Body of pancreas (tissue), 4 donors: ENCODE measurements at regions not wholly inside any gene's neighbourhood (a gene's known extent, or its start where the extent isn't known, plus 50 kb on each side); places are given as distances from the start of the nearest gene placed in this dataset.
"Not testable (repeated sequence)": the region's sequence is repeated elsewhere in the genome, so short reads cannot be mapped to it uniquely, and the experiment has no call there.

ENCODE experiments used
- ATAC-seq: fragments of 150-250 bp; one replicate; pipeline ENCODE4 v1.9.1; 2016
- DNase-seq, 4 donors: peaks; one replicate each; pipeline ENCODE4 v3.0.0-alpha.2; 2019
- H3K27ac ChIP-seq, 4 donors: fragments of 200-600 bp; sonication (generic); 1 replicate in 3 of 4; 2 replicates in 1 of 4; pipeline versions ENCODE4 v1.5.1 to v1.6.1; 2016 to 2019; ENCODE audit warnings: mild to moderate bottlenecking in 1 of 4, mixed read lengths in 1 of 4, moderate library complexity in 1 of 4
- H3K27me3 ChIP-seq, 2 donors: fragments of 200-600 bp; sonication (generic); one replicate each; pipeline ENCODE4 v1.6.0; 2016; ENCODE audit warnings: mild to moderate bottlenecking in 1 of 2
- H3K36me3 ChIP-seq, 2 donors: fragments of 200-600 bp; sonication (generic); replicated peaks in 1 of 2; 2 replicates each; pipeline ENCODE4 v1.5.1; 2016; ENCODE audit warnings: low read depth in 2 of 2; ENCODE audit not compliant: insufficient read depth in 1 of 2
- H3K4me1 ChIP-seq: fragments of 200-600 bp; sonication (generic); one replicate; pipeline ENCODE4 v1.6.0; 2016
- H3K4me3 ChIP-seq, 2 donors: fragments of 200-600 bp; sonication (generic); 1 replicate in 1 of 2; 2 replicates in 1 of 2; pipeline ENCODE4 v1.5.1; 2016 to 2019
- H3K9me3 ChIP-seq, 3 donors: fragments of 200-600 bp; sonication (generic); 1 replicate in 2 of 3; 2 replicates in 1 of 3; pipeline ENCODE4 v1.5.1; 2016
- CTCF ChIP-seq, 7 experiments: fragments of 450-650 bp in 4 of 7; fragments of 200-600 bp in 3 of 7; sonication (generic) in 3 of 7; IDR thresholded peaks; one replicate each; pipeline ENCODE4 v1.5.1; 2016 to 2019; ENCODE audit warnings: antibody characterized with exemption in 7 of 7
- POLR2A ChIP-seq, 3 donors: fragments of 450-650 bp; IDR thresholded peaks; one replicate each; pipeline ENCODE4 v1.6.1; 2016; ENCODE audit warnings: antibody characterized with exemption in 3 of 3, mild to moderate bottlenecking in 2 of 3
- WGBS, 2 donors: methylation state at CpG; one replicate each; pipeline ENCODE4 v1.1.5; 2017; 5-methylcytosine and 5-hydroxymethylcytosine counted together
- intact Hi-C: fragments of 100-400 bp; cut with DNase I; formaldehyde crosslinking; loops from one replicate; pipeline ENCODE4 v1.15.1; 2023

GRCh38 chrX:128804828-128805227, 718.5 kb downstream of the SMARCA1 start:
- H3K4me1 ChIP-seq, result no peaks in the 10 kb centered on the region
- H3K27me3 ChIP-seq, result no peaks in the 10 kb centered on the region
- DNase-seq (no peak), ATAC-seq (peak; percentile 30)
- WGBS, 2 donors, result 13 to 15% methylated on average over 2 of the region's 2 CpGs
- TF ChIP-seq POLR2A (IDR thresholded peaks at IDR 0.05) (no peak), CTCF (IDR thresholded peaks at IDR 0.05) (no peak)
- H3K9me3 ChIP-seq, result no peaks in the 10 kb centered on the region
- intact Hi-C loops, result no loop called here
- no peak overlapping the region for H3K4me3 ChIP-seq
- peak overlapping the region in 2 of 4 donors; percentile 40 to 62 for H3K27ac ChIP-seq
- no peaks in the 10 kb centered on the region for H3K36me3 ChIP-seq

- intact Hi-C loops, result no loop called here
- H3K36me3 ChIP-seq, result no peaks in the 10 kb centered on the region
- no peaks in the 10 kb centered on the region for H3K27me3 ChIP-seq
- H3K9me3 ChIP-seq, result no peaks in the 10 kb centered on the region
- TF ChIP-seq POLR2A (IDR thresholded peaks at IDR 0.05) (no peak), CTCF (IDR thresholded peaks at IDR 0.05) (no peak)
- ATAC-seq (no peak), DNase-seq (no peak)
- H3K4me1 ChIP-seq, result no peaks in the 10 kb centered on the region
- WGBS, 2 donors, result 16 to 37% methylated on average over 2 of the region's 2 CpGs
- H3K27ac ChIP-seq, result no peak overlapping the region
- H3K4me3 ChIP-seq, result no peak overlapping the region
Observed at GRCh38 chrX:128800138-128800537, 723.2 kb downstream of the SMARCA1 start.

GRCh38 chrX:128783139-128783538, 730.9 kb upstream of the ACTRT1 start:
- H3K4me1 ChIP-seq, ATAC-seq, DNase-seq, H3K27me3 ChIP-seq, H3K4me3 ChIP-seq, intact Hi-C loops, H3K36me3 ChIP-seq, H3K27ac ChIP-seq, H3K9me3 ChIP-seq: not testable (repeated sequence)
- 28% methylated on average over 5 of the region's 6 CpGs; no CpG with 5 or more reads in 1 of the 2 donors for WGBS, 2 donors

- DNase-seq, result peak; percentile 13 to 39 (median 14)
Observed at GRCh38 chrX:128781506-128781905, 729.3 kb upstream of the ACTRT1 start.

GRCh38 chrX:128780934-128781333, 728.7 kb upstream of the ACTRT1 start:
- DNase-seq, result no peak
- WGBS, 2 donors, result 81 to 92% methylated on average over 3 to 5 of the region's 5 CpGs
- no peak for ATAC-seq
- Histone ChIP-seq H3K4me3 (no peak overlapping the region), H3K4me1 (no peaks in the 10 kb centered on the region), H3K36me3 (no peaks in the 10 kb centered on the region), H3K27ac (no peak overlapping the region), H3K9me3 (no peaks in the 10 kb centered on the region), H3K27me3 (no peaks in the 10 kb centered on the region)
- TF ChIP-seq POLR2A (IDR thresholded peaks at IDR 0.05) (no peak), CTCF (IDR thresholded peaks at IDR 0.05) (no peak)
- intact Hi-C loops, result no loop called here

More at GRCh38 chrX:128781506-128781905, 729.3 kb upstream of the ACTRT1 start:
- no peak overlapping the region for H3K27ac ChIP-seq
- H3K9me3 ChIP-seq, result no peaks in the 10 kb centered on the region
- no peaks in the 10 kb centered on the region for H3K27me3 ChIP-seq
- no peaks in the 10 kb centered on the region for H3K36me3 ChIP-seq
- no peak for ATAC-seq
- WGBS, 2 donors, result no CpG with 5 or more reads among the region's 1 CpG
- no peaks in the 10 kb centered on the region for H3K4me1 ChIP-seq
- no peak overlapping the region for H3K4me3 ChIP-seq
- intact Hi-C loops, result no loop called here
- peak in 3 of 7 experiments; percentile 16 to 34 (median 20) for TF ChIP-seq CTCF (IDR thresholded peaks at IDR 0.05)
- TF ChIP-seq POLR2A (IDR thresholded peaks at IDR 0.05), result no peak
